ENCODE measurements at regions not wholly inside any gene's neighbourhood (a gene's known extent, or its start where the extent isn't known, plus 50 kb on each side); places are given as distances from the start of the nearest gene placed in this dataset.

- H3K27me3 ChIP-seq (ENCODE audit: control insufficient read depth, insufficient read depth, low read length) = no peaks in the 10 kb centered on the region
- no peak overlapping the region for H3K4me3 ChIP-seq (replicated peaks in 1 of 4; ENCODE audit: control extremely low read depth in 1 of 4, insufficient read depth in 1 of 4, low read depth in 3 of 4, low read length in 4 of 4)
- H4K20me1 ChIP-seq (ENCODE audit: control insufficient read depth, extremely low read depth, insufficient read depth, low read length) = no peaks in the 10 kb centered on the region
- DNase-seq (ENCODE audit: low read depth in 2 of 2) = no peak
- no peak overlapping the region for H3K9ac ChIP-seq (ENCODE audit: insufficient read depth, low read length)
- no peak overlapping the region for H3K27ac ChIP-seq (ENCODE audit: insufficient read depth, low read length)
- TF ChIP-seq CTCF (conservative IDR thresholded peaks at IDR 0.05 in 1 of 2, IDR thresholded peaks at IDR 0.05 in 1 of 2; ENCODE audit: low read depth in 1 of 2, low read length in 2 of 2) (no peak), EZH2 (IDR thresholded peaks at IDR 0.05; ENCODE audit: low read length, missing control alignments) (no peak)
- no peak overlapping the region for H3K4me2 ChIP-seq (ENCODE audit: extremely low read depth, insufficient read depth, low read length)
- no peaks in the 10 kb centered on the region for H3K9me3 ChIP-seq (ENCODE audit: control insufficient read depth, insufficient read depth, low read depth, low read length)
- no peak overlapping the region for H2AFZ ChIP-seq (ENCODE audit: low read length)
- H3K4me1 ChIP-seq (ENCODE audit: control insufficient read depth, extremely low read depth, insufficient read depth, low read length) = no peaks in the 10 kb centered on the region
- H3K79me2 ChIP-seq (ENCODE audit: control insufficient read depth, insufficient read depth, low read length) = no peaks in the 10 kb centered on the region
- no peaks in the 10 kb centered on the region for H3K36me3 ChIP-seq (ENCODE audit: control insufficient read depth, insufficient read depth, low read length)
These were observed 274.2 kb downstream of the ABCC12 start for GRCh38 chr16:47881574-47881973.

DNA sequence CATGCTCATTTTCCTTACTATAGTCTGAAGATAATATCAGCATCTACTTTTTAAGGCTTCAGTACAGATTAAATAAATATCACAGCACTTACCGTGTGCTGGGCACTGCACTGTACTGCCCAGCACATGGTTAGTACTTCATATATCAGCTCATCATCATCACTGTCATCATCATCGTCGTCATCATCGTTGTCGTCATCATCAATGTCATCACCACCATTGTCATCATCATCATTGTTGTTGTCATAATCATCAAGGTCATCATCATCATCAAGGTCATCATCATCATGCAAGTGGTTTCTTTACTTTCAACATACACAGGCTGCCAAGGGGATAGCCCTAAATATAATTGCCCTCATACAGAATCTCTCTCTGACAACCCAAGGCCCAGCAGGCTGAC, 275.1 kb downstream of the ABCC12 start:
- Histone ChIP-seq H3K4me2 (ENCODE audit: extremely low read depth, insufficient read depth, low read length) (no peak overlapping the region), H2AFZ (ENCODE audit: low read length) (no peak overlapping the region), H4K20me1 (ENCODE audit: control insufficient read depth, extremely low read depth, insufficient read depth, low read length) (no peaks in the 10 kb centered on the region), H3K9ac (ENCODE audit: insufficient read depth, low read length) (no peak overlapping the region), H3K4me1 (ENCODE audit: control insufficient read depth, extremely low read depth, insufficient read depth, low read length) (no peaks in the 10 kb centered on the region), H3K27me3 (ENCODE audit: control insufficient read depth, insufficient read depth, low read length) (no peaks in the 10 kb centered on the region), H3K36me3 (ENCODE audit: control insufficient read depth, insufficient read depth, low read length) (no peaks in the 10 kb centered on the region), H3K9me3 (ENCODE audit: control insufficient read depth, insufficient read depth, low read depth, low read length) (no peaks in the 10 kb centered on the region), H3K79me2 (ENCODE audit: control insufficient read depth, insufficient read depth, low read length) (no peaks in the 10 kb centered on the region), H3K27ac (ENCODE audit: insufficient read depth, low read length) (no peak overlapping the region), H3K4me3 (replicated peaks in 1 of 4; ENCODE audit: control extremely low read depth in 1 of 4, insufficient read depth in 1 of 4, low read depth in 3 of 4, low read length in 4 of 4) (no peak overlapping the region)
- DNase-seq (ENCODE audit: low read depth in 2 of 2) = no peak
- TF ChIP-seq CTCF (conservative IDR thresholded peaks at IDR 0.05 in 1 of 2, IDR thresholded peaks at IDR 0.05 in 1 of 2; ENCODE audit: low read depth in 1 of 2, low read length in 2 of 2) (no peak), EZH2 (IDR thresholded peaks at IDR 0.05; ENCODE audit: low read length, missing control alignments) (no peak)

GRCh38 chr16:47877166-47877565, 278.6 kb downstream of the ABCC12 start:
- H3K9ac ChIP-seq (ENCODE audit: insufficient read depth, low read length) = no peak overlapping the region
- no peaks in the 10 kb centered on the region for H4K20me1 ChIP-seq (ENCODE audit: control insufficient read depth, extremely low read depth, insufficient read depth, low read length)
- no peak for DNase-seq (ENCODE audit: low read depth in 2 of 2)
- no peaks in the 10 kb centered on the region for H3K36me3 ChIP-seq (ENCODE audit: control insufficient read depth, insufficient read depth, low read length)
- H3K9me3 ChIP-seq (ENCODE audit: control insufficient read depth, insufficient read depth, low read depth, low read length) = no peaks in the 10 kb centered on the region
- H2AFZ ChIP-seq (ENCODE audit: low read length) = no peak overlapping the region
- H3K4me2 ChIP-seq (ENCODE audit: extremely low read depth, insufficient read depth, low read length) = no peak overlapping the region
- H3K4me3 ChIP-seq (replicated peaks in 1 of 4; ENCODE audit: control extremely low read depth in 1 of 4, insufficient read depth in 1 of 4, low read depth in 3 of 4, low read length in 4 of 4) = no peak overlapping the region
- H3K27me3 ChIP-seq (ENCODE audit: control insufficient read depth, insufficient read depth, low read length) = no peaks in the 10 kb centered on the region
- TF ChIP-seq EZH2 (IDR thresholded peaks at IDR 0.05; ENCODE audit: low read length, missing control alignments) (no peak), CTCF (conservative IDR thresholded peaks at IDR 0.05 in 1 of 2, IDR thresholded peaks at IDR 0.05 in 1 of 2; ENCODE audit: low read depth in 1 of 2, low read length in 2 of 2) (no peak)
- no peak overlapping the region for H3K27ac ChIP-seq (ENCODE audit: insufficient read depth, low read length)
- H3K4me1 ChIP-seq (ENCODE audit: control insufficient read depth, extremely low read depth, insufficient read depth, low read length) = no peaks in the 10 kb centered on the region
- no peaks in the 10 kb centered on the region for H3K79me2 ChIP-seq (ENCODE audit: control insufficient read depth, insufficient read depth, low read length)

Measured in fibroblast of lung (primary cell).